Fibroblast of lung (primary cell): ENCODE measurements at regions not wholly inside any gene's neighbourhood (a gene's known extent, or its start where the extent isn't known, plus 50 kb on each side); places are given as distances from the start of the nearest gene placed in this dataset.

ENCODE experiments used
- EZH2 ChIP-seq: IDR thresholded peaks from 2 replicates; pipeline ENCODE4 v1.5.1; 2012; ENCODE audit warnings: low read length, control low read depth, mild to moderate bottlenecking; ENCODE audit errors: missing control alignments
- TF ChIP-seq, protein P1 (sequence below), 2 donors: IDR thresholded peaks in 1 of 2; conservative IDR thresholded peaks in 1 of 2; 1 replicate in 1 of 2; 2 replicates in 1 of 2; pipeline ENCODE4 v1.5.1; 2011 to 2012; ENCODE audit warnings: low read length in 2 of 2, control low read depth in 1 of 2, inconsistent platforms in 1 of 2, low read depth in 1 of 2, mild to moderate bottlenecking in 1 of 2

GRCh38 chr2:200750323-200750910 is 61.3 kb upstream of the BZW1 start:
- TF ChIP-seq, protein P1, sequence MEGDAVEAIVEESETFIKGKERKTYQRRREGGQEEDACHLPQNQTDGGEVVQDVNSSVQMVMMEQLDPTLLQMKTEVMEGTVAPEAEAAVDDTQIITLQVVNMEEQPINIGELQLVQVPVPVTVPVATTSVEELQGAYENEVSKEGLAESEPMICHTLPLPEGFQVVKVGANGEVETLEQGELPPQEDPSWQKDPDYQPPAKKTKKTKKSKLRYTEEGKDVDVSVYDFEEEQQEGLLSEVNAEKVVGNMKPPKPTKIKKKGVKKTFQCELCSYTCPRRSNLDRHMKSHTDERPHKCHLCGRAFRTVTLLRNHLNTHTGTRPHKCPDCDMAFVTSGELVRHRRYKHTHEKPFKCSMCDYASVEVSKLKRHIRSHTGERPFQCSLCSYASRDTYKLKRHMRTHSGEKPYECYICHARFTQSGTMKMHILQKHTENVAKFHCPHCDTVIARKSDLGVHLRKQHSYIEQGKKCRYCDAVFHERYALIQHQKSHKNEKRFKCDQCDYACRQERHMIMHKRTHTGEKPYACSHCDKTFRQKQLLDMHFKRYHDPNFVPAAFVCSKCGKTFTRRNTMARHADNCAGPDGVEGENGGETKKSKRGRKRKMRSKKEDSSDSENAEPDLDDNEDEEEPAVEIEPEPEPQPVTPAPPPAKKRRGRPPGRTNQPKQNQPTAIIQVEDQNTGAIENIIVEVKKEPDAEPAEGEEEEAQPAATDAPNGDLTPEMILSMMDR (conservative IDR thresholded peaks at IDR 0.05 in 1 of 2, IDR thresholded peaks at IDR 0.05 in 1 of 2; ENCODE audit: low read depth in 1 of 2, low read length in 2 of 2) = no peak
- no peak for TF ChIP-seq EZH2
